NCI-H446 (cell line): ENCODE measurements at regions not wholly inside any gene's neighbourhood (a gene's known extent, or its start where the extent isn't known, plus 50 kb on each side); places are given as distances from the start of the nearest gene placed in this dataset.
"Not testable (repeated sequence)": the region's sequence is repeated elsewhere in the genome, so short reads cannot be mapped to it uniquely, and the experiment has no call there.

Experiments
- DNase-seq, 2 experiments: peaks; one replicate each; lab custom pipeline; 2025; lab: John Stamatoyannopoulos, UW

GRCh38 chr5:130580264-130580663, 584.8 kb downstream of the HINT1 start:
- no peak for DNase-seq

- DNase-seq: no peak
Observed at GRCh38 chr5:130578354-130578753, 586.7 kb downstream of the HINT1 start.

GRCh38 chr5:130571076-130571475, 594.0 kb downstream of the HINT1 start:
- no peak for DNase-seq

GRCh38 chr5:130568791-130569190, 596.3 kb downstream of the HINT1 start:
- no peak for DNase-seq

GRCh38 chr5:130555429-130555828, 609.6 kb downstream of the HINT1 start:
- no peak for DNase-seq

- DNase-seq: no peak
Observed at GRCh38 chr5:130550562-130550928, 614.5 kb downstream of the HINT1 start.

GRCh38 chr5:130549884-130550561, 615.0 kb downstream of the HINT1 start:
- DNase-seq: no peak

- no peak for DNase-seq
Observed at GRCh38 chr5:130546211-130546610, 618.8 kb downstream of the HINT1 start.

- DNase-seq: no peak
Observed at GRCh38 chr5:130545291-130545690, 619.8 kb downstream of the HINT1 start.

GRCh38 chr5:130541617-130542221, 623.3 kb downstream of the HINT1 start:
- no peak for DNase-seq

- no peak for DNase-seq
Observed at GRCh38 chr5:130536691-130537090, 628.4 kb downstream of the HINT1 start.

GRCh38 chr5:130532786-130533185, 628.5 kb downstream of the CHSY3 start:
- no peak for DNase-seq

- DNase-seq: no peak
Observed at GRCh38 chr5:130529511-130530485, 625.5 kb downstream of the CHSY3 start.

GRCh38 chr5:130529111-130529510, 624.8 kb downstream of the CHSY3 start:
- no peak for DNase-seq

- no peak for DNase-seq
Observed at GRCh38 chr5:130528474-130528873, 624.2 kb downstream of the CHSY3 start.

- no peak for DNase-seq
Observed at GRCh38 chr5:130526708-130527107, 622.4 kb downstream of the CHSY3 start.

- DNase-seq: no peak
Observed at GRCh38 chr5:130520211-130520610, 615.9 kb downstream of the CHSY3 start.

- DNase-seq: no peak
Observed at GRCh38 chr5:130514984-130515690, 610.9 kb downstream of the CHSY3 start.

- no peak for DNase-seq
Observed at GRCh38 chr5:130502702-130503101, 598.4 kb downstream of the CHSY3 start.

GRCh38 chr5:130501151-130501865, 597.0 kb downstream of the CHSY3 start:
- DNase-seq: no peak

GRCh38 chr5:130500495-130500894, 596.2 kb downstream of the CHSY3 start:
- DNase-seq: not testable (repeated sequence)
